ENCODE measurements at regions not wholly inside any gene's neighbourhood (a gene's known extent, or its start where the extent isn't known, plus 50 kb on each side); places are given as distances from the start of the nearest gene placed in this dataset.

DNA sequence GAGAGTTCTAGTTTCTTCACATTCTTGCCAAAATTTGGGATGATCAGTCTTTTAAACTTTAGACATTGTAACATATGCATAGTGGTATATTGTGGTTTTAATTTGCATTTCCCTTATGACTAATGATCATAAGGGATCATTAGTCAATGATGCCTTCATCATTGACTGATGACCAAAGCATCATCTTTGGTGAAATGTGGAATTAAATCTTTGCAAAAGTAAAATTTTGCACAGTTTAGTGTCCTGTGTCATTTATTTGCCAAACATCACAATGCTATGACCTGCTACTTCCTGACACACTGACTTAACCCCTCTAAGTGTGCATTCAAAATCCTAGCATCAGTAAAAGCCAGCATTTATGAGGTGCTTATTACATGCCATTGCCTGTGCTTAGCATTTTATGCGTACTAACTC lies 58.9 kb upstream of the SLC1A4 start:
- Histone ChIP-seq H3K9me3 (ENCODE audit: insufficient read depth, low read length) (0 out of 2 replicates have a peak, but pooled peaks cover 5% of the 10 kb centered on the region), H3K4me3 (ENCODE audit: low read length) (no peak overlapping the region), H4K20me1 (ENCODE audit: insufficient read depth, low read length) (no peaks in the 10 kb centered on the region), H3K9ac (ENCODE audit: low read length) (no peak overlapping the region), H3K4me2 (ENCODE audit: low read length) (peak overlapping the region; percentile 1; the same call in 1 of the 2 replicates), H3K36me3 (replicated peaks; ENCODE audit: low read depth, low read length) (peaks cover 42% of the 10 kb centered on the region), H3K27me3 (ENCODE audit: low read depth, low read length) (no peaks in the 10 kb centered on the region), H3K4me1 (ENCODE audit: low read length) (peaks cover 54% of the 10 kb centered on the region), H3K79me2 (ENCODE audit: low read length) (peaks cover 59% of the 10 kb centered on the region), H3K27ac (ENCODE audit: low read length) (no peak overlapping the region), H2AFZ (ENCODE audit: low read depth, low read length) (no peak overlapping the region)
- no peak for TF ChIP-seq EZH2phosphoT487 (IDR thresholded peaks at IDR 0.05; ENCODE audit: low read depth)
- TF ChIP-seq, protein P1, sequence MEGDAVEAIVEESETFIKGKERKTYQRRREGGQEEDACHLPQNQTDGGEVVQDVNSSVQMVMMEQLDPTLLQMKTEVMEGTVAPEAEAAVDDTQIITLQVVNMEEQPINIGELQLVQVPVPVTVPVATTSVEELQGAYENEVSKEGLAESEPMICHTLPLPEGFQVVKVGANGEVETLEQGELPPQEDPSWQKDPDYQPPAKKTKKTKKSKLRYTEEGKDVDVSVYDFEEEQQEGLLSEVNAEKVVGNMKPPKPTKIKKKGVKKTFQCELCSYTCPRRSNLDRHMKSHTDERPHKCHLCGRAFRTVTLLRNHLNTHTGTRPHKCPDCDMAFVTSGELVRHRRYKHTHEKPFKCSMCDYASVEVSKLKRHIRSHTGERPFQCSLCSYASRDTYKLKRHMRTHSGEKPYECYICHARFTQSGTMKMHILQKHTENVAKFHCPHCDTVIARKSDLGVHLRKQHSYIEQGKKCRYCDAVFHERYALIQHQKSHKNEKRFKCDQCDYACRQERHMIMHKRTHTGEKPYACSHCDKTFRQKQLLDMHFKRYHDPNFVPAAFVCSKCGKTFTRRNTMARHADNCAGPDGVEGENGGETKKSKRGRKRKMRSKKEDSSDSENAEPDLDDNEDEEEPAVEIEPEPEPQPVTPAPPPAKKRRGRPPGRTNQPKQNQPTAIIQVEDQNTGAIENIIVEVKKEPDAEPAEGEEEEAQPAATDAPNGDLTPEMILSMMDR (IDR thresholded peaks at IDR 0.05; ENCODE audit: low read depth, low read length), result no peak

DNA sequence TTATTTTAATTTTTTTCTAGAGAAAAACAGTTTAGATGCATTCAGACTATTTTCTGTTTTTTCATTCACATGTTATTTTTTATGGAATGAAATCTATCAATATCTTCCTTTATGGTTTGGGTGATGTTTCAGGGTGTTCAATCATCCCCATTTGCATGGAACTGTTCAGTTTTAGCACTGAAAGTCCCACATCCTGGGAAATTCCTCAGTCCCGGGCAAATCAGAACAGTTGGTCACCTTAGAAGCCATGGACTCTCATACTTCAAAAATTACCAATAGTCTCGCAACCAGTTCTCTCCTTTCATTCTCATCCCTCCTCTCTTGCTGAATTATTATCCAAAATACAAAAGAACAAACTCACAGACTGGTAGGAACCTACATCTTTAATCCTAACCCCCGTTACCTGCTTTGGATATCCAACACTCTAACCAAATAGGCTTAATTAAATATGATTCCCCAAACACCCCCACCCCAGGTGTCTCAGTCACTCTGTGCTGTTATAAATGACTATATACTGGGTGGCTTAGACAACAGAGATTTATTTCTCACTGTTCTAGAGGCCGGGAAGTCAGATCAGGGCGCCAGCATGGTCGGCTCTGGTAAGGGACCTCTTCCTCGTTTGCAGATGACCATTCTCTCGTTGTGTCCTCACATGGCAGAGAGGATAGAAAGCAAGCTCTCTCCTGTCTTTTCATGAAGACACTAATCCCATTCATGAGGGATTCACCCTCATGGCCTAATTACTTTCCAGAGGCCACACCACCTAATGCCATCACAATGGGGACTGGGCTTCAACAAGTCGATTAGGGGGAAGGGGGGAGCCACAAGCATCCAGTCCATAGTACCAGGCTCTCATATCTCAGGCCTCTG lies 57.7 kb upstream of the SLC1A4 start:
- Histone ChIP-seq H3K4me2 (ENCODE audit: low read length) (peak overlapping the region; percentile 78), H2AFZ (ENCODE audit: low read depth, low read length) (0 out of 2 replicates have a peak overlapping the region, but pooled peaks have one; percentile 18), H3K27ac (ENCODE audit: low read length) (peak overlapping the region; percentile 86), H3K36me3 (replicated peaks; ENCODE audit: low read depth, low read length) (peaks cover 49% of the 10 kb centered on the region), H3K4me1 (ENCODE audit: low read length) (peaks cover 54% of the 10 kb centered on the region), H3K27me3 (ENCODE audit: low read depth, low read length) (no peaks in the 10 kb centered on the region), H3K79me2 (ENCODE audit: low read length) (peaks cover 61% of the 10 kb centered on the region), H3K9ac (ENCODE audit: low read length) (peak overlapping the region; percentile 70), H4K20me1 (ENCODE audit: insufficient read depth, low read length) (no peaks in the 10 kb centered on the region), H3K4me3 (ENCODE audit: low read length) (peak overlapping the region; percentile 65), H3K9me3 (ENCODE audit: insufficient read depth, low read length) (peaks cover 12% of the 10 kb centered on the region; the same call in 1 of the 2 replicates)
- no peak for TF ChIP-seq EZH2phosphoT487 (IDR thresholded peaks at IDR 0.05; ENCODE audit: low read depth)
- TF ChIP-seq, protein P1 (IDR thresholded peaks at IDR 0.05; ENCODE audit: low read depth, low read length), result no peak

DNA sequence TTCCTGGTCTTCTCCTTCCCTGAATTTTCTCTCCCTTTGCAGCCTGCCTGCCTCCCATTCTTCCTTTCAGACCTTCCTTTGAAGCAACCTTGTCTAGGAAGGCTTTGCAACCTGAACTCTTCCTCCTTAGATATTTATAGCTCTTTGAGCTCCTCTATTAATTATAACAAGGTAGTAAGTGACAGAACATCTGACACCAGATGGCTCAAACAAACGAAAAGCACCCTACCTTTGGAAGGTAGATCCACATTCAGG lies 57.2 kb upstream of the SLC1A4 start:
- Histone ChIP-seq H3K27ac (ENCODE audit: low read length) (peak overlapping the region; percentile 86), H3K9ac (ENCODE audit: low read length) (peak overlapping the region; percentile 70), H3K4me2 (ENCODE audit: low read length) (peak overlapping the region; percentile 78)

More for the DNA sequence above, 57.2 kb upstream of the SLC1A4 start:
- H3K4me1 ChIP-seq (ENCODE audit: low read length), result peaks cover 58% of the 10 kb centered on the region
- peaks cover 66% of the 10 kb centered on the region for H3K79me2 ChIP-seq (ENCODE audit: low read length)
- peaks cover 49% of the 10 kb centered on the region for H3K36me3 ChIP-seq (replicated peaks; ENCODE audit: low read depth, low read length)
- H3K27me3 ChIP-seq (ENCODE audit: low read depth, low read length), result no peaks in the 10 kb centered on the region
- H2AFZ ChIP-seq (ENCODE audit: low read depth, low read length), result no peak overlapping the region
- TF ChIP-seq, protein P1 (IDR thresholded peaks at IDR 0.05; ENCODE audit: low read depth, low read length), result no peak
- no peak for TF ChIP-seq EZH2phosphoT487 (IDR thresholded peaks at IDR 0.05; ENCODE audit: low read depth)
- H3K9me3 ChIP-seq (ENCODE audit: insufficient read depth, low read length), result peaks cover 12% of the 10 kb centered on the region; the same call in 1 of the 2 replicates
- H4K20me1 ChIP-seq (ENCODE audit: insufficient read depth, low read length), result no peaks in the 10 kb centered on the region
- H3K4me3 ChIP-seq (ENCODE audit: low read length), result peak overlapping the region; percentile 65
